ENCODE measurements at regions not wholly inside any gene's neighbourhood (a gene's known extent, or its start where the extent isn't known, plus 50 kb on each side); places are given as distances from the start of the nearest gene placed in this dataset.
"Not testable (repeated sequence)": the region's sequence is repeated elsewhere in the genome, so short reads cannot be mapped to it uniquely, and the experiment has no call there.

DNA sequence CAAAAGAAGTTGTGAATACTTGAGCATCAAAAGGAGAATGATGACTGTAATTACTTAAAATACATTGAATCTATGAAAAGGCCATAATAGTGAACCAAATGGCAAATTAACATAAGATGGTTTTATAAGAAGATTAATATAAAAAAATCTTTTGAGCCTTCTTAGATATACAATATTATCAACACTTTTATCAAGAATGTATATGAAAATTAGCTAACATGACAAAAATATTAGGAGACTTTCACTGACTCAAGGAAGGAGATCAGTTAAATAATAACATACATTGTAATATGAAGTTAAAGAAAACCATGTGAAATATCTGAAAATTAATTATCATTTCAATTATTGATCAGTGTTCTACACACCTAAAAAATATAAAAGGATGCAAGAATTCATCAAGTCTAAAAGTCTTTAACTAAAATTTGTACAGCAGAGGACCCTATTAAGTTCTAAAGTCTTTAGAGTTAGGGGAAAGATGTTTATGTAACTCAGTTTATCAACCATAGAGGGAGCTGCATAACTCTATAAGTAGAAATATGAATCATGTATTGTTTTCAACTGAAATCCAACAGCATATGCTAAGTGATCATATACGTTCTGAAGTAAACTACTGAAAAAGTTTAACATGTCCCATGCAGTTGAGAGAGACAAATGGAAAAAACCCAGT, 756.1 kb upstream of the MIR17HG start:
- no peak for DNase-seq

DNA sequence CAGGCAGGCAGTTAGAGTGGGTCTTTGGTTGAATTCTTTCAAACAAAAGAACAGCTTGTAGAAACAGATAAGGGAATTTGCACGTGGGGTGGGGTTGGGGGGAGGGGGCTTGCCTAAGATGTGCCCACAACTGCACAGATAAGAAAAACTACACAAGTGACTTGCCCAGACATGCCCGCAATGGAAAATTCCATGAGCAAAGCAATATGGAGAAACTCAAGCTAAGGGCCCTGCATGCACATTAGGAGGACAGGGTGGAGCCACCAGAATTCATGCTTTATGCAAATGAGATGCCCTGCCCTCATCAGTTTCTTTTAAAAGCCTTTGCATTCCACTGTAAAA, 755.6 kb upstream of the MIR17HG start:
- DNase-seq, result no peak

DNA sequence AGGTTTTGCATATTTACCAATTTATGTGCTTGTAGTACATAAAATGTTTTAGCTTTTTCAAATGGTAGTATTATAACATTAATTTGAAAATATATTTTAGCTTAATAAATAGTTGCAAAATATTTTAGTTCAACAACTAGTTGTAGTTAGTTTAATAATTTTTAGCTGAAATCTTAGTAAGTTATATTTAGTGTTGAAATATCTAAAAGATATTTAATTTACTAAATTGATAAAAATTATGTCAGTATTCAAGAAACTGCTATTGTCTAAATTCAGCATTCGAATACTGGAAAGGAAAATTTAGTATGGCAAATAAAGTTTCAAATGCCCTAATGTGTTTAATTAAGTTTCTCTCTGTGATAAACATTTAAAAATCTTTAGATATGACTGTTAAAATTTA, 754.5 kb upstream of the MIR17HG start:
- no peak for DNase-seq

DNA sequence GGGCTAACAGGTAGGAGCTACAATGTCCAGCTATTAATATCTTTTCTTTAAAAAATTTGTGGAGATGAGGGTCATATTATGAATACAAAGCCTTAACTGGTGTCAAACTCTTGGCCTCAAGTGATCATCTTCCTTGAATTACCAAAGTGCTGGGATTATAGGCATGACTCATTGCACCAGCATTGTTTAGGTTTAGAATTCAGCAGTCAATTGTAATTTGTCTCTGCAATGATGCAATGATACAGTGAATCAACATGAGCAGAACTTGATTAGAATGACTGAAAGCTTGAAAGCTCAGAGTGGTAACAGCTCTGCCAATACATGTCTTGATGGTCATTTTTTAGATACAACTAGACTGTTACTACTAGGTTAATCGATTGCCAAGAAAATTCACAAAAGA, 752.8 kb upstream of the MIR17HG start:
- DNase-seq, result no peak

DNA sequence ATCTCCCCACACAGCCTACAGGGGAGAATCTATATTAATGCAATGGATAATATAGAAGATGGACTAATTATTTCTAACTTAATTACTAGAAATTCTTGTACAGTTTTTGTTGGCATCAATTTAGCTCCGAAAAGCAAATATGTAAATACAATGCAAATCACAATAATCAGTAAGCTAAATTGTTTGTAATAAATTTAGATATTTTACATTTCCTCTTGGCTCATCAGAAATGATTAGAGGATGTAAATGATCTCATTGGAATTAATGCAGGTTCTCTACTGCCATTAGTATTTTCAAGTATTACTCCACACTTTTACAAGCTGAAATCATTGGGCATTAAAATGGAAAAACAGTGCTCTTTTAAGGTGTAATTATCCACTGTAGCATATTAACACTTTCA, 741.8 kb upstream of the MIR17HG start:
- no peak for DNase-seq

DNA sequence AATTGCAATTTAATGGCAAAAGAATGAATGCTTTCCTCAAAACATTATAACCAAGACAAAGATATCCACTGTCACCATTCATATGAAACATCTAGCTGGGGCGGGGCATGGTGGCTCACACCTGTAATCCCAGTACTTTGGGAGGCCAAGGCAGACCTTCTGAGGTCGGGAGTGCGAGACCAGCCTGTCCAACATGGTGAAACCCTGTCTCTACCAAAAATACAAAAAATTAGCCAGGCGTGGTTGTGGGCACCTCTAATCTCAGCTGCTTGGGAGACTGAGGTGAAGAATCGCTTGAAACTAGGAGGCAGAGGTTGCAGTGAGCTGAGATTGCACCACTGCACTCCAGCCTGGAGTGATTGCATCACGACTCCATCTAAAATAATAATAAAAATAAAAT, 740.6 kb upstream of the MIR17HG start:
- DNase-seq, result not testable (repeated sequence)

DNA sequence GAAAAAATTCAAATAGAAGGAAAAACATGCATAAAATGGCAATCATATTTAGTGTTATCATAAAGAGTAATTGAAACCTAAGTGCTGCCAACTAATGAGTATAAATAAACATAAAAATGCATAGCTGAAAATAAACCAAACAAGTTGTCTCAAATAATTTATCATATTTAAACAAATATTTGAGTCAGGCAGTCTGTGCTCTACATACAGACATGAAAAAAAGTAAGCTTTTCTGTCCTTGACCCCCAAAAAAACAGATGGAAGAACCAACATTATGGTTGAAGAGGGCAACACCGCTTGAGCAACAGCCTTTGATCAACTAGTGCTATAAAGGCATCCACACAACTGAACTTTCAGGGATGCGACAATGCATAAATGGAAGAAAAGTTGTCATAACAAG, 735.1 kb upstream of the MIR17HG start:
- no peak for DNase-seq

DNA sequence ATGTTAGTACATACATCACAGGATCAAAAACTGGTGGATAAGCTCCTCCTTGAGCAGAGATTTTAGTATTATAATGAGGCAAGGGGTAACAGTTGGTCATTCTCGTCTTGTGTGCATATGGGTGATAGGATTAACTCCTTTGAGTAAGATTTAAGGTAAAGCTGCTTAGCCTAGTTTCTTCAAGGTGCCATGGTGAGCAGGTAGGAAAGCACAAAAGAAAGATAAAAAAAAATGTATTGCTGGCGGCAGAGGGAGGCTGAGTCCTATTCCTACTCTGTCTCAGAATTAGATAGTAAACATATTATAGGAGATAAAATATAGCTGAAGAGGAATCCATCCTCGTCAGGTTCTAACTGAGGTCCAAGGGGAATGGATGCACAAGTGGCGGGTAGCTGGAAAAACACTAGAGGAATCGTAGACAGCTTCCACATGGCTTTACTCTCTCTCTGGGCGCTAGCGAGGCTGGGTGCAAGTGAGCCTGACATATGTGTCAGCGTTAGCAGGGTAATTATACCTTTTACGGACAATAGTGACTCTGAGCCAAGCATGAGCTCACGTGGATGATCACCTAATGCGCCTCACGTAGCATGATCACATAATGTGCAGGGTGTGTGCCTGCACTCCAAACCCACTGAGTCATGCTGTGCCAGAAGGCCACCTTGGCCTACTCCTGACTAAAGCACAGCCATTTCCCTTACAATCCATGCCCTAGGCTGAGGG, 734.3 kb upstream of the MIR17HG start:
- DNase-seq, result no peak

DNA sequence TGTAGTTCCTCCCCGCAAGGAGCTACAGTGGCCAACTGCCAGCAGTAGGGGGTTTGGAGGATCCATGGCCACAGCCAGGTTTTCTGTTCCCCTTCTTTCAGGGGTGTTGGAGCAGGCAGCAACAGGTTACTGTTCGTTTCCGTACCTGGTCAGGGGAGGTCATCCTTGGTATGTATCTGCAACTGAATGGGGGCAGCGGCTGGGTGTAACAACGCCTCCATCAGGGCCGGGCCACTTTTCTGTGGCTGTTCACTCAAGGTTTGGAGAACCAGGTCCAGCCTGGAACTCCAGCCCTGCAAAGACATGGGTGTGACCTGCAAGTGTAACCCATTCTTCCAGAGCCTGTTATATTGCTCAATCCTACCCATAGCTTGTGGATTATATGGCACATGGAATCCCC, 732.3 kb upstream of the MIR17HG start:
- DNase-seq, result no peak

DNA sequence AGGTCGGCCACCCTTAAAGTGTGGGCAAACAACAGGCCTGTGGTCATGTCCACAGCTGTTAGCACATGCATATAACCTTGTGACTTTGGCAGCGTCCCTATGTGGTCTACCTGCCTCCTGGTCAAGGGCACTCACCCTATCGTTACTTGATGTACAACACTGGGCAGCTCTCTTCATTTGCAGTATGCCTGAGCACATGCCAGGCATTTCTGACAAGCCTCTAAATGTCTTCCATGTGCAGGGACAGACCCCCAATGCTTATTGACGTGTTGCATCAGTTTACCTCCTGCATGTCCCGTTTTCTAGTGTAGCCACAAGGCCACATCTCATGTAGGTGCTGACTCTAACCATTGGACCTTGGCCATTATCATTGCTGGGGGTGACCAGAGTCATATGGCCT, 731.7 kb upstream of the MIR17HG start:
- DNase-seq, result no peak

DNA sequence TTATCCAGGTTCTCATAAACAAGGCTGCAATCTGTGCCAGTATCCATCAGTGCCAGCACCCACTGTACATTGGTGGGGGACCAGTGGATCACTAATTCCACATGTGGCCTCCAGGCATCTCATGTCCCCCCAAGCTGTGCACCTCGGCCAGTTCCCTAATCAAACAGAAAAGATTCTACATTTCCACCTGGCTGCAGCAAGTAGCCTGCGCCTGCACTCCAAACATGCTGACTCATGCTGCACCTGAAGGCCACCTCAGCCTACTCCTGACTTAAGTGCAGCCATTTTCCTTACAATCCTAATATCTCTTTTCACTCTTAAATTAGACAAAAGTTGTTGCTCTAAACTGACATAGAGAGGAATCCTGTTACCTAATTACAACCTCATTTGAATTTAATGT, 729.4 kb upstream of the MIR17HG start:
- DNase-seq, result no peak

DNA sequence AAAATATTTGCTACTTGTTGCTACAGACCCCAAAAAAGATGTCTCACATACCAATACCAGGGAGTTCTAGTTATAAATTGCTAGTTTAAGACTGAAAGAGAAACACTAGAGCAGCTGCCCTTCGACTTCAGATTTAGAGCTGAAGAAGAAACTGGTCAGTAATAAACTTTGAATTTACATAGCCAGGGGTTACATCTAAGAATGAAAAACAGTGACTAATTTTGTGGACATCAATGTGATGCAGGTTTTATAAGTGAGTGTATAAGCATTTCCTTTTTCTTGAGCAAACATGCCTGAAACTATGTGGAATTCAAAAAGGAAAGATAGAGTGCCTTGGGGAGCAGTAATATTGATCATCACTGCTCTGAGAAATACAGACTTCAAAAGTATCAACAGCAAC, 724.9 kb upstream of the MIR17HG start:
- no peak for DNase-seq

DNA sequence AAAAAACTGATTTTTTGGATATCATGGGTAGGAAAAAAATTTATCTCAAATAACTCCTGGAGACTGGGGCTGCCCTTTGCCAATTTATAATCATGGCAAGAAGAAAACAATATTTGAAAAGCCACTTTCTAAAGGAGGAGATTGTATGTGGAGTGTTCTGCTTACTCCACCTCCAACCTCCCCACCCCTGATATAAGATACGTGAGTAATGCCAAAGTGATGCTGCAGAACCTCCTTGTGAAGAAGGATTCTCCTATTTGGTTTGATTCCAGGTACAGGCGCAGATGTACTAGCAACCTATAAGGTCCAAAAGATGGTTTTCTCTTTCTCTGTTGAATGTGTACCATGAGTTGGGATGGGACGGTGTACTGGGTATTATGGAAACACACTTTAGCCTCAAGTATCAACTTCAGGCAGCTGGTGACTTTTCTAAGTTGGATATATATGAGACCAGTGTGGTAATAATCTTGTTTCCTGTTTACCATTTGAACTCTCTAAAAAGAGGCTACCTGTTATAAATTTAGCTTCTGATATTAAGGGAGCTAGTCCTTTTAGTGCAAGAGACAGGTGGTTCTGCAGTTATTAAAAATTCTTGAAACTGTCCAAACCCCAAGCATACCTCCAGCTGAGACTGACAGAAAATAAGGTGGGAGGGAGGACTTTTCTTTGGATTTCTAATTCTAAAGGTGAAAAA, 724.0 kb upstream of the MIR17HG start:
- DNase-seq, result no peak

DNA sequence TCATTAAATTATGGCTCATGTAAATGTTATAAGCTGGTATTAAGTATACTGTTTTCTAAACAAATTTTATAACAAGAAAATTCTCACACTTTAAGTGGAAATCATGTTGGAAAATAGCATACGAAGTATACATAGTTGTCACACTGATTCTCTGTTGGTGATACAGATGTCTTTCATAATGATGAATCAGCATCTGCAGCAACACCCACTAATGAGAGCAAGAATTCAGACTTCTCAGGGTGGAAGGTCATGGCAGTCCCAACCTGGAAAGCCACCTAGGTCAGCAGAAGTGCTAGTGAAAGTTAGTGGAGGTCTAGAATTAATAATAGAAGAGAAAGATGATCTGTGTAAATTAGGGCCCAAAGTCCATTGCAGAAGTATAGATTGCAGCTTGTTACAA, 719.7 kb upstream of the MIR17HG start:
- DNase-seq, result no peak

DNA sequence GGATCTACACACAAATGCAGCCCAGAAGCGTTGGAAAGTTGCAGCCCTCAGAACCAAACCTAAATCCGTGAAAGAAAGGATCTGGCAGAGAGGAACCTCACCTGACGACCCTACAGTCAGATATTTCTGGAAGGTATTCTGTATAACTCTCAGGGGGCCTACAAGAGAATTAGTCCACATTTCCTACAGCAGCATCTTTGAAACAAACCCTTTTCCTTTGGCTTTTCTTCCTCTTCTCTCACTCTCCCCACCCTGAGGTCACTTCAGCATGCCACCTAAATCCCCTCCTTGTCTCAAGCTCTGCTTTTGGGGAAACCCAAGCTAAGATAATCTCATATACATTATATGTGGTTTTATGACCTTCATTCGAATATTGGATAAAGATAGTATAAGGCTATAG, 719.0 kb upstream of the MIR17HG start:
- no peak for DNase-seq

DNA sequence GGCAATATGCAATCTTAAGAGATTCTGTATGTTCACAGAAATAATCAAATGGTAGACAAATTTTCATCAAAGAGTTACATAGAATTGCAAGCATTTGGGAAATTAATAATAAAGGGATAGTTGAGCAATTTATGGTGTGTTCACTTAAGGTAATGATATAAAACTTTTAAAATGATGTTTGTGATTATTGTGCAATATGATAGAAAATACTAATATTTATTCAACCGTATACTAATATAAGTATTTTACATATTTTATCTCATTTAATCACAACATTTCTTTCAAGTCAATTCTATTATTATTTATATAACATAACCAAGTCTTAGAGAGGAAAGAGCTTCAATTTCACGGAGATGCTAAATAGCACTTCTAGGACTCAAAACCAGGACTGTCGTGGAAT, 716.8 kb upstream of the MIR17HG start:
- no peak for DNase-seq

DNA sequence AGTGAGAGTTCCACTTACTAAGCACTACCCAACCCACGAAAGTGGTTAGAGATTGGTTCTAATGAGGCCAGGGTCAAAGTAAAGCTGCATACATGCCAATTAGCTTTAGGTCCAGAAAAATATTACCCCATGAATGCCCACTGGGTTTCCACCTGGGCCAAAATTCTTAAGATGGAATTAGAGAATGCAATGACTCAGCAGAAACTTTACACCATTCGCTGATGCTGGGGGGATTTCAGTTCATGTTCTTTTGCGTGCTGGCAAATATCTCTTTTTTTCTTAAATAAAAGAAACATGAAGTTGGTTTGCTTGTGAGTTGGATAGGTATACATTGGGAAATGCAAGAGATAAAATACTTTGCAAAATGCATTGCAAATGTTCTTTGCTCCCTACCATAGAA, 715.3 kb upstream of the MIR17HG start:
- DNase-seq, result no peak

DNA sequence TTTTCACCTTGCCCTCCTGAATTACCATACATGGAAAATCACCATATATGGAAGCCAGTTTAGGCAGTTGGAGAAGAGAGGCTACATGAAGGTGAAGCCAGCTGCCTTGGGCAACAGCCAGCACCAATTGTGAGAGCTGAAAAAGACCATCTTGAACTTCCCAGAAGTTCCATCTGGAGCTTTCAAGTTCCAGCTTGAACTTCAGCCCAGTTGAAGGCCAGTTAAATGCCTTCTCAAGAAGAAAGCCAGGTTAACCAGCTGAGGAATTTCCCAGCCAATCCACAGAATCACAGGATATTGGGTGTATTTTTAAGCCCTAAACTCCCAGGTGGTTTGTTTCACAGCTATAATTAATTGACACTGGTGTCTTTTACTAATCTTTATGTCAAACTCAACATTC, 713.6 kb upstream of the MIR17HG start:
- DNase-seq, result no peak

DNA sequence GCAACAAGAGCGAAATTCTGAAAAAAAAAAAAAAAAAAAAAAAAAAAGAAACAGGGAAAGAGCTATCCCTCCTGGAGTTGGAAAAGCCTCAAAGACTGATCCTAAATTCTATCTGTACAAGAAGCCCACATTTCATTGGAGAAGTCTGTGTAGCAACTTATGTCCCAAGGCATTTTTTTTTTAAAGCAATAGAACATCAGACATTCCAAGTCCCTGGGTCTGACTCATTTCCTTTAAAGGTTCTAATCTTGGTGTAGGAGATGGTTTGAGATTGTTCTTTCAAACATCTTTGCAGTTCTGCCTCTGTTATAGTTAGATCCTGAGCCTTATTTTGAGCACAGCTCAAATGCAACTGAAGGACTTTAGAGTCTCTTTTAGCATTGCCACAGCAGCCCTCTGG, 706.5 kb upstream of the MIR17HG start:
- no peak for DNase-seq

DNA sequence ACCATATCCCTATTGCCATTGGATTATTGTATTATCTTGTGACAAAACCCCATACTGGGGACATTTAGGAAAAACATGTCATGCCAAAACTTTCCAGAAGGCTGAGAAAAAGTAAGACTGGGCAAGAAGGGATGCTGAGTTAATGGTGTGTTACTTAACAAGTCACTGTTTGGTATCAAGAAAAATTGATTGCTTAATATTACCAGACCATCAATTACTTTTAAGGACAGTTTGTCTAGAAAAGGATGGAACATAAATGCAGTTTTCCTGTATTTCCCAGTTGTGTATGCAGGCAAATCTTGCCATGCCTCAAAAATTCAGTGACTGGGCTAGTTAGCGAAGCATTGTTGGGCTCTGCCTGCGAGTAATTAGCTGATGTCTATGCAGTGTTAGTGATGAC, 705.6 kb upstream of the MIR17HG start:
- no peak for DNase-seq

DNA sequence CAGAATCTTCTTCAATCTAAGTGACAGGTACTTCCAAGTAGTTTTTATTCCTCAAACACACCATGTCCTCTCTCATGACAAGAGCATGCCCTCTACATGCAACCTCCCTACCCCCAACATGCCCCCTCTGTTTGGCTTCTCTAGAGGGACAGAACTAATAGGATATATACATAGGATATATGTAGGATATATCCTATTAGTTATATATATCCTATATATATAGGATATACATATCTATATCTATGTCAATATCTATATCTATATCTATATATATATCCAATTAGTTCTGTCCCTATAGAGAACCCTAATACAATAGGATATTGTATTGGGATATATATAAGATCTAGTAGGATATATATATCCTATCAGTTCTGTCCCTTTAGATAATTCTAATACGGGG, 701.9 kb upstream of the MIR17HG start:
- no peak for DNase-seq

DNA sequence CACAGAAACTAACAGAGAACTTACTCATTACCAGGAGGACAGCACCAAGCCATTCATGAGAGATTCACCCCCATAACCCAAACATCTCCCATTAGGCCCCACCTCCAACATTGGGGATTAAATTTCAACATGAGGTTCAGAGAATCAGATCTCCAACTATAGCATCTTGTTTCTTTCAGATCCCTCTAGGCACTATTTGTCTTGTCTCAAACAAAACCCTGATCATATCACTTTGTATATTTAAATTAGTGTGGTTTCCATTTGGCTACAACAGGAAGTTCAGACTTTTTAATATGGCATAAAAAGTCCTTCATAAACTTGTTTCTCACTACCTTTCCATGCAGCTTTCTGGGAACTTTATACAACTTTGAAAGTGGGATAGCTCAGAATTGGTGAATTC, 699.0 kb upstream of the MIR17HG start:
- no peak for DNase-seq

DNA sequence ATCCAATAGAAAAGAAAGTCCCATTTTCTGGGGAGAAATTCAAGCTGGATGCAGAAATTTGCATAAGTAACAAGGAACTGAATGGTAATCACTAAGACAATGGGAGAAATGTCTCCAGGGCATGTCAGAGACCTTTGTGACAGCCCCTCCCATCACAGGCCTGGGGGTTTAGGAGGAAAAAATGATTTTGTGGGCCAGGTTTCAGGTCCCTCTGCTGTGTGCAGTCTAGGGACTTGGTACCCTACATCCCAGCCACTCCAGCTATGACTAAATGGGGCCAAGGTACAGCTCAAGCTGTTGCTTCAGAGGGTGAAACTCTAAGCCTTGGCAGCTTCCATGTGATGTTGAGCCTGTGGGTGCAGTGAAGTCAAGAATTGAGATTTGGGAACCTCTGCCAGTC, 695.5 kb upstream of the MIR17HG start:
- no peak for DNase-seq

DNA sequence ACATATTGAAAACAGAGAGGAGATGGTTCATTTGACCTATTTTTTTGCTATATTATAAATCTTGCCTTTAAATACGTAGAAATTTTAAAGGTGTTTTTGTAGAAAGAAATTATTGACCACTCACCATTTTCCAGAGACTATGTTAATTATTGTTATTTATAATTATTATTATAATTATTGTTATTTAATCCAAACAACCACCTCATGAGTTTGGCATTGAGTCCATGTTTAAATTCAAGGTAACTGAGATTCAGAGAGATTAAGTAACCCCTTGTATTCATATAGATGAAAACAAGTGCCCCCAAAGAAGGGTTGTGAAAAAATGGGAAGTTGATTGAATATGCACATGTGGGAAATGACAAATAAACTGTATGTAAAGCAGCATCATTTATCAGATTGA, 692.5 kb upstream of the MIR17HG start:
- no peak for DNase-seq

DNA sequence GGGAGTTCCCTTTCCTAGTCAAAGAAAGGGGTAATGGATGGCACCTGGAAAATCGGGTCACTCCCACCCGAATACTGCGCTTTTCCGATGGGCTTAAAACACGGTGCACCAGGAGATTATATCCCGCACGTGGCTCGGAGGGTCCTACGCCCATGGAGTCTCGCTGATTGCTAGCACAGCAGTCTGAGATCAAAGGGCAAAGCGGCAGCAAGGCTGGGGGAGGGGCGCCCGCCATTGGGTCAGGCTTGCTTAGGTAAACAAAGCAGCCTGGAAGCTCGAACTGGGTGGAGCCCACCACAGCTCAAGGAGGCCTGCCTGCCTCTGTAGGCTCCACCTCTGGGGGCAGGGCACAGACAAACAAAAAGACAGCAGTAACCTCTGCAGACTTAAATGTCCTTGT, 683.3 kb upstream of the MIR17HG start:
- DNase-seq, result not testable (repeated sequence)
